Stimulated activated CD4-positive, alpha-beta T cell treated with anti-CD3 and anti-CD28 coated beads, Interleukin-4, amount 100 ng/mL, for 1 hour (primary cell): ENCODE measurements at regions not wholly inside any gene's neighbourhood (a gene's known extent, or its start where the extent isn't known, plus 50 kb on each side); places are given as distances from the start of the nearest gene placed in this dataset.

Source experiments
- DNase-seq: peaks from one replicate; pipeline ENCODE4 v3.0.0-alpha.2; 2020

DNA sequence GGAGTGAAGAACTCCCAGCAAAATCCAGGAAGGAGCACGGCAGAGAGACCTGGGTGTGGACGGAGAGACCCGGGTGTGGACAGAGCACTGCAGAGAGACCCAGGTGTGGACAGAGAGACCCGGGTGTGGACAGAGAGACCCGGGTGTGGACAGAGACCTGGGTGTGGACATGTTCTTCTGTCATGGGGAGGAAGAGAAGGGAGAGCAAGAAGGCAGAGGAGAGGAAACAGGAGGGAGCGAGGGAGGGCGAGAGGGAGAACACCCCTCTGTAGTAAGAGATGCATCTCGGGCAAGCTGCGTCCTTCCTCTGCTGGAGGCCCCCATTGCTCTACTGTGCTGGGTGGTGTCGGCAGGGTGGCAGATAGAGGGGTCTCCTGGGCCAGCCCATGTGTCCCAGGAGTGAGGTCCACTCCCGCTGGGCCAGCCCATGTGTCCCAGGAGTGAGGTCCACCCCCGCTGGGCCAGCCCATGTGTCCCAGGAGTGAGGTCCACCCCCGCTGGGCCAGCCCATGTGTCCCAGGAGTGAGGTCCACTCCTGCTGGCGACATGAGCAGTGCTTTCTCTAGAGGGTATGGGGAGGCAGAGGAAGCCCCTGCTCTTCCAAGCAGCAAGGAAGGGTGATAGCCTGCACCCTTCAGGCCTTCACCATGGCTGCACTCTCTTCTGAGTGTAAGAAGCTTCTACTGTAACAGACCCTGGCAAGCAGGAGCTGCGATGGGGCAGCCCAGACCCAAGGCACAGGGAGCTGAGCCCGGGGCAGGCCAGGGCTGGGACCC, 934.2 kb downstream of the BRD1 start:
- DNase-seq, result no peak

DNA sequence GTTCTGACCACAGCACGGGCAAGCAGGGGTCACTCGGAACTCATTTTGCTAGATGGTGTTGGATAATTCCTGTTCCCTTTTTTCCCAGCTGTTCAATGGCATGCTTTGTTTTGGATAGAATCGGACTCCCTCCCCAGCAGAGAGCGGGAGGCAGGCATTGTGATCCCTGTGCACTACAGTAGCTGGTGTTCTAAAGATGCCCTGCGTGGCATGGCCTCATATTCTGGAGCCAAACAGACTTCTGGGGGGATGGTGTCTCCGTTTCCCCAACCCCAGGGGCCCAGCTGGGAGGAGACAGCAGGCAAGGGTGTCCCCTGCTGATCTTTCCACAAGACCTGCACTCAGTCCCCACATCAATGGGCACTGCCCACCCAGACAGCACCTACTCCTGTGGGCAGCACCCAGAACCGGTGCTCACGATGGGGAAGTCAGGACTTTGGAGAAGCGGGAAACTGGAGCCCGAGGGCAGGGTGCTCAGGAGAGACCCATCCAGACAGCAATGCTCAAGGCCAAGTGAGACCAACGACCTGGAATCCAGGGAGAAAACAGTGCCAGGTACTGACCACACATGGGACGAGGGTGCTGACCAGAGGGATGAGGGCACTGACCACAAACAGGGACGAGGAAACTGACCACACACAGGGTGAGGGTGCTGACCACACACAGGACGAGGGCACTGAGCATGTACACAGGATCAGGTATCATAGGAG, 934.9 kb downstream of the BRD1 start:
- no peak for DNase-seq

DNA sequence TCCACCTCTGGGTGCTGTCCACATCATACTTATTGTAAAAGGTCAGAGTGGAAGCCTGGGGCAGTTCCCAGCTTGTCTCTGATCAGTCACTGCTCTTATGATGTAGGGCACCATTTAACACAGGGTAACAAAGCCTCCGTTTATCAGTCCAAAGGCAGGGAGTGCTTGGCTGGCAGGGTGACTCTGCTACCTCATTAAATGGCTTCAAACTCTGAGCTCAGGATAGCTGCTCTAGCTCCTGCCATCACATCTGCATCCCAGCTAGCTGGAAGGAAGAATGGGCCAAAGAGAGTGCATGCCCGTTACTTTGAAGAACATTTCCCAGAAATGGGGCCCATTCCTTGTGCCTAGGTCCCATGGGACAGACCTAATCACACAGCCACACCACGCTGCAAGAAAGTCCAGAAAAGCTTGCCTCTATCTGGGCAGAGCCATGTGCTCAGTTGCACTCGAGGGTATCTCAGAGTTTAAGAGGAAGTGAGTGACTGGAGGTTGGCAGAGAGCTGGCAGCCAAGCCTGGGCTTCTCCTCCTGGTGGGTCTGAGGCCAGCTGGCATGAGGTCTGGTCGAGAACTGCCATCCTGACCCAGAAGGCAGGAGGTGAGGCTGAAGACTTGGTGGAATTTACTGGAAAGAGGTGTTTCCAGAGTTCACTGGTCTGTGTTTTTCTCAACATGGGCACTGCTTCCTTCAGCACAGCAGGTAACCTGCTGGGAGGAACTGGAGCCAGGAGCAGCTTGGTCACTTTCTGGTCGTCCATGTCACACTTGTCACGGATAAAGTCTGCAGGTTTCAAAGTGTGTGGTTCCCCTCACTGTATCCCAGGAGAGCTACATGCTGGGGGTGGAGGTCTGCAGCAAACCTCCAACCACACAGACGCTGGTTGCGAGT, 935.7 kb downstream of the BRD1 start:
- DNase-seq, result no peak

DNA sequence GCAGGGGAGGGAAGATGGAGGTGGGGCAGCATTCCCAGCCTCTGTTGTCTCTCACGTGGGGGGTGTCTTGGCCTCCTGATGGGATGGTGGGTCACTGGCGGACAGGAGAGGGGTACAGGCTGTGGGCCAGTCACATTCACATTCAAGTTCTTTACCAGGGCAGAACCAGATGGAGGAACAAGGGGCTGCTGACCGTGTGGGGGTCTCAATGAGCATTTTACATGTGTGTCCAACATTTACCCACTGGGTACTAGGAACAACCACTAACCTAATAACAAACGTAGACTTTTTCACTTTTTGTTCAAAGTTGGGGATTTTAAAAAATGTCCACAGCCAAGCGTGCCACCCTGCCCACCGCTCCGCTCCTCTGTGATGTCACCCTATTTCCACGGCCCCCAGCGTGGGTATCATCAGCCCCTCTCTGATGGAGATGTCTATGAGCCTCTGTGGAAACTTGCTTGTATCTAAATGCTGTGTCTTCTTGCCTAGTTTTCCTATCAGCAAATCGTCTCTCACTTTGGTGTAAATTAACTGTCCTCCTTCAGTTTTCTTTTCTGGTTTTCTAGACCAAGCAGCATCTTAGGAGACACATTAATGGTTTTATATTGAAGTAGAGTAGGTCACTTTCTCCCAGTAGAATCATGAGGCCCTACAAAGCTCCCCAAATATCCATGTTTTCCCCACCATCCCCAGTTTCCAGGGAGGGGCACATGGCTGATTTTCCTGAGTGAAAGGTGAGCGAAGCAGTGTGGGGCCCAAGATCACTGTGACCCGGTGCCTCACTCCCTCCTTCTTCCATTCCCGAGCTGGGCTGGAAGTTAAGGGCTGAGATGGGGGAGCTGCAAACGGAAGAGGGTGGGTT, 936.7 kb downstream of the BRD1 start:
- DNase-seq, result no peak

DNA sequence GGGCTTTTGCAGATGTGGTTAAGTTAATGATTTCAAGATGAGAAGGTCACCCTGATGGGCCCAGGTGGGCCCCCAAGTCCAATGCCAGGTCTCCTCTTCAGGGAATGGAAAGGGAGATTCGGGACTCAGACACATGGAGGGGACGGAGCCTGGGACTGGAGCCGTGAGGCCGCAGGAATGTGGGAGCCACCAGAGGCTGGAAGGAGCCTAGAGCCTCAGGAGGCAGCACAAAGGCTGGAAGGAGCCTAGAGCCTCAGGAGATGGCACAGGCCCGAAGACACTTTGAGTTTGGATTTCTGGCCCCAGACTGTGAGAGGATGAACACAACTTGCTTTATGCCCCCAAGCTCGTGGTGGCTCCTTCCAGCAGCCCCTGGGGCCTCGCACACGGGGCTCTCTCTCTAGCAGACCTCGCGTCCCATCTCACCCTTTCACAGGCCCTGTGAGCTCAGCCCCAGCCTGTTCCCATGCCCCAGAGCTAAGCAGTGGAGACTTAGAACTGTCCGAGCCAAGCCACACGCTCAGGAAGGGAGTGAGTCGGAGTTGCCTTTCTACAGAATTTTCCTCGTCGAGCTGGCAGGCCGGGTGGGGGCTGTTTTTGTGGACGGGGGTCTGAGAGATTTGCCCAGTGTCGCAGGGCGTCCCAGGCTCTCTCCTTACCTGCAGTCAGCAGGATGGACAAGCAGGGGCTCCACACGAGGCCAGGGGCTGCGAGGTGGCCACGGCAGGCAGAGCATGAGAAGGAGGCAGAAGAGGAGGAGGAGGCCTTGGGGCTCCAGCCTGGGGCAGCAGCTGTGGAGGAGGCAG, 937.6 kb downstream of the BRD1 start:
- no peak for DNase-seq

DNA sequence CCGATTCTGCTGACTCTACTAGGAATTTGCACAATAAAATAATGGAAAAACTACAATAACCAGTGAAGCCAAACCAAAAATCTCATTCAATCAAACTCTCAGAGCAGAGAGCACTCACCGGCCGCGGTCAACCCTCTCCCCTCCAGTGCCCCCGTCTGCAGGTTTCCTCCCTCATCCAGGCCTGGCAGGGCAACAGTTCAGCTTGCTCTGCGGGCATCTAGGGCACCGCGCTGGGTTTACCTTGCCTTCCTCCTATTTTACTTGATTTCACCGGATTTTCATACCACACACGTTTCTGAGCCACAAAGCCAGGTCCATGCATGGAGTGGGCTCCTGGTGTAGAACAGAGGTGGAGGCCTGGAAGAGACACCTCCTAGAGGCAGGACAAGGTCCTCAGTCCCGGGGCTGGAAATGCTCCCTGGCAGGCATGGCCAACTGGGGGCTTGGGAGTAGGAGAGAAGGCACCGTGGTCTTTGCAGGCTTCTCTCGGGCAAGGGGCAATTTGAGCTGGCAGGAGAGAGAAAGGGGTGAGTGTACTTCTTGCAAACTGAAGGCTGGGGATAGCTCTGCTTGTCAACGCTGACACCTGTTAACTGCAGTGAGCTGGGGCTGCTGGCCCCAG, 938.4 kb downstream of the BRD1 start:
- no peak for DNase-seq

DNA sequence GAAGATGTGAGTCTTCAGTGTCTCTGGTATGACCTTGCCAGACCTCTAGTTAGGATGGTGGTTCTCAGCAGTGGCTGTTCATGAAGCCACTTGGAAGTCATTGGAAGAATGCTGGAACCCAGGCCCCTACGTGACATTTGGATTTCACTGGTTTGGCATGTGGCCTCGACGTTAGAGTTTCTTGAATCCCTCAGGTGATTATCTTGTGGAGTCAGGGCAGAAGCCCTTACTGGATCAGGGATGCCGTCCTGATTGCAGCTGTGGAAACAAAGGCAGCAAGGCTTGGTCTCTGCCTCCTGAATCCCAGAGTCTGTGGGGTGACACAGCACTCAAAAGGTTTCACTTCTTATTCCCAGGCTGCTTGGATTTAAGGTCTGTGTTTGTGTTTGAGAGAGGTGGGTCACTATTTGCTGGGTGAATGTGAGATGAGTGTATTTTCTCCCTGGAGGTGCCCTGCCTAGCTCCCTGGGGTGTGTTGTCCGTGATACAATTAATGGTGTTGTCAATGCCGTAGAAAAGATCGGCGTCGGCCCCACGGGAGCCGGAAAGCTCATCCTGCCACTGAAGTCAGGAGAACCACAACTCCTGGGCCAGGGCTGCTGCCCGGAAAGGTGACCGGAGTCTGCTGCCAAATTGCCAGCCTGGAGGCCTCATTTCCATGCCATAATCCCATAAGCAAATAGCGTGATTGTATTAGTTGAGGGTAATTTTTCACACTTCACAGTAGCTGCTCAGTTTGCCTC, 939.0 kb downstream of the BRD1 start:
- DNase-seq, result no peak

DNA sequence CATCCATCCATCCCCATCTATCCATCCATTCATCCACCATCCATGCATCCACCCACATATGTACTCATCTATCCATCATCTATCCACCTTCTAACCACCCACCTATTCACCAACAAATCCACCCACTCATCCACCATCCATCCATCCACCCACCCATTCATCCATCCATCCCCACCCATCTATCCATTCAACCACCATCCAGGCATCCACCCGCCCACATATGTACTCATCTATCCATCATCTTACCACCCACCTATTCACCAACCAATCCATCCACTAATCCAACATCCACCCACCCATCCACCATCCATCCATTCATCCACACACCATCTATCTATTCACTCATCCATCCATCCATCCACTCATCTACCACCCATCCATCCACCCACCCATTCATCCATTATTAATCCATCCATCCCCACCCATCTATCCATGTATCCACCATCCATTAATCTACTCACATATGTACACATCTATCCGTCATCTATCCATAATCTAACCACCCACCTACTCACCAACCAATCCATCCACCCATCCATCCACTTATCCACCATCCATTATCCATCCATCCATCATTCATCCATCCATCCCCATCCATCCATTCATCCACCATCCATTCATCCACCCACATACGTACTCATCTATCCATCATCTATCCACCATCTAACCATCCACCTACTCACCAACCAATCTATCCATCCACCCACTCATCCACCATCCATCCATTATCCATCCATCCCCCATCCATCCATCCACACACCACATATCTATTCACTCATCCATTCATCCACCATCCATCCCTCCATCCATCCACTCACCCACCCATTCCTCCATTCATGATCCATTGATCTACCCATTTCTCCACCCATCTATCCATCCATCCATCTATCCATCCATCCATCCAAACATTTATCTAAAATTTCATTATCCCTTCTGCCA, 940.0 kb downstream of the BRD1 start:
- DNase-seq, result no peak

DNA sequence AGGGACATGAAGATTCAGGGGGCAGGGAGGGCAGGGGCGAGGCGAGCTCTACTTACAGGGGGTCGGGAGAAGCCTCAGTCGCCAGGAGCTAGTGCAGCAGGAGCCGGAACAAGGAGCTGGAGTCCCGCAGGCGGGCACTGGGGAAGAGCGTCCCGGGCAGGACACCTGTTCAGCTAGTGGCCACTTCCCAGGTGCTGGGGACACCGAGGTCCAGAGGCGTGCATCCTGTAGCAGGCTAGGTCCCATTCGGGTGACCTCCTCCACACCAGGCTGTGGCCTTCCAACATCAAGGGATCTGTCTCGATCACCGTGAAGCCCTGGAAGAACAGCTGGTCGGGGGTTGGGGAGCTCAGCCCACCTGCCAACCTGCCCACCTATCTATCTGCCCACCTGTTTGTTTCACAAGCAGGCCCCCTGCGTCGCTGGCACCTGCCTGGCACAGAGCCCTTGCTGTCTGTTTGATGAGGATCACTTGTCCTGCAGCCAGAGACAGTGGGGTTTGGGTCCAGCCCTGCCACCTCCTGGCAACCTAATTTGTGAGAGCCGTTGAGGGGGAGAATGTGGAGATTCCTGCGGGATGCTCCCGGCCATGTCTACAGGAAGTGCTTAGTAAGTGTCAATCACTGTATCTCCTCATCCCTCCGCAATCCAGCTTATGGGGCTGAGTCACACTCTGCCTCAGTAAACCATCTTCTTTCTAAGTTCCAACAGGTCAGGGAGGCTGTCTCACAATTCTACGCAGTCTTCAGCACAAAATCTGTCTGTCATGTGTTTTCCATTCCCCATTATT, 940.9 kb downstream of the BRD1 start:
- no peak for DNase-seq

DNA sequence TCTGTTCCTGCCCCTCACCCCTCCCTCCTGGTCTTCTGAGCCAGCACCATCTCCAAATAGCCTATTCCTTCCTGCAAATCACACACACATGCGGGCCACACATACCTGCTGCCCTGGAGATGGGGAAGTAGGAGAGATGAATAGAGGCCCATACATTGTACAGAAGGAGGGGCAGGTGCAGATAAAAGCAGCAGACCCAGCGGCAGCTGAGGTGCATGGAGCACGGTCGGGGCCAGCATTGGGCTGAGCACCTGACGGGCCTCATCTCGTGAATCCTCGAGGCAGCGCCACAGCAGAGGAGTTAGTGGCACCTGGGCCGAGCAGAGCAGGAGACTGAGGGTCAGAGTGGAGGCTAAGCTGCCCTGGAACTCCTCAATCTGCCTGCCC, 941.8 kb downstream of the BRD1 start:
- DNase-seq, result no peak

DNA sequence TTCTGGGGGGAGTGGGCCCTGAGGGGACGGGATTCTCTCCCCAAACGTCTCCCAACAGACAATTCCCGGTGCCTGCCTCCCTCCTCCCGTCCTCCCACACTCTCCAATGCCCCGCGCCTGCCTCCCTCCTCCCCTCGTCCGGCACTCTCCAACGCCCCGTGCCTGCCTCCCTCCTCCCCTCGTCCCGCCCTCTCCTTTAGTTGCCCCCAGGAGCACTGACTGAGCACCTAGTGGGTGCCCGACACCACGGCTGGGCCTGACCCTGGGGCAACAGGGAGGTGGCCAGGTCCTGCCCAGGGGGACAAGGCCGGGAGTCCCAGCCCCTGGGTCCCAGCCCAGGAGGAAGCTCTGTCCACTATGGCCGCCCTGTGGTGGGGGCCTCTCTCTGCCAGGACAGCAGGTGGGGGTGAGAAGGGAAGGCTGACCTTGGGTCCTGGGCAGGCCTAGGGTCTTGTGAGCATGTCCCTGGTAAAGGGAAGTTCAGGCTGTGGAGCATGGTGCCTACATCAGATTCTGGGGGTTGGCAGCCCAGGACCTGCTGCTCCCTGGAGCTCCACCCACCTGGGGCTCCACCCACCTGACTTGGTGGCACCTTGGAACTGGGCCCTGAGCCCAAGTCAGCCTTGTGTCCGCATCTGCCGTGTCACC, 942.3 kb downstream of the BRD1 start:
- DNase-seq, result no peak

DNA sequence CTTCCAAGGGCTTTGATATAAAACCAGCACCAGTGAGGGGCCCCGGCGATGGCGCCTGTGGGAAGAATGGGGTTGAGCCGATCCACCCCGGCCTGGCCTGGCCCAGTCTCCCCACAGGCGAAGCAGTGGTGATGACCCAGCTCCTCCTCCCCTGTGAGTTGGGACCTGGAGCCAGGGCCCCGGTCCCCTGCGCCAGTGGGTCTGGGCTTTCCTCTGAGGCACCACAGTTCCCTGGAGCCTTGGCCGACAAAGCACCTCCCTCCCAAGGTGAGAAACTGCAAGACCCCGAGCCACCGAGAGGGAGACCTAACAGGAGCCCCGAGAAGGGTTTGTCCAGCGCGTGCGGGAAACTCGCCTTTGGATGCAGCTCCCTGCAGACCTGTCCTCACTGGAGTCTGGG, 942.9 kb downstream of the BRD1 start:
- no peak for DNase-seq

DNA sequence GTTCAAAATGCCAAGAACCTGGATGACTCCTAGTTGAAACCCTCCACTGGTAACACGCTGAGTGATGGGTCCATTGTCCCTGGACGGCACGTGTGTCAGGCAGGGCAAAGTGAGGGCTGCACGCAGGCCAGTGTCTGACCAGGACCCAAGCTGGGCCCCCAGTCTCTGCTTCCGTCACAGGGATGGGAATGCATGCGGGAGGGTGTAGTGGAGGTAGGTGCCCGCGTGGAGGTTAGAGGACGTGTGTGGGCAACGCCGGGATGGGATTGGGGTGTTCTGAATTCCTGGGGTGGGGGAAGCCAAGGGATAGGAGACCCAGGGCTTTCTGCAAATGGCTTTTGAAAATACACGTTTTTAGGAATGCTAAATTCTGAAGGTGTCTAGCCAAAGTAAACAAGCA, 943.3 kb downstream of the BRD1 start:
- no peak for DNase-seq

DNA sequence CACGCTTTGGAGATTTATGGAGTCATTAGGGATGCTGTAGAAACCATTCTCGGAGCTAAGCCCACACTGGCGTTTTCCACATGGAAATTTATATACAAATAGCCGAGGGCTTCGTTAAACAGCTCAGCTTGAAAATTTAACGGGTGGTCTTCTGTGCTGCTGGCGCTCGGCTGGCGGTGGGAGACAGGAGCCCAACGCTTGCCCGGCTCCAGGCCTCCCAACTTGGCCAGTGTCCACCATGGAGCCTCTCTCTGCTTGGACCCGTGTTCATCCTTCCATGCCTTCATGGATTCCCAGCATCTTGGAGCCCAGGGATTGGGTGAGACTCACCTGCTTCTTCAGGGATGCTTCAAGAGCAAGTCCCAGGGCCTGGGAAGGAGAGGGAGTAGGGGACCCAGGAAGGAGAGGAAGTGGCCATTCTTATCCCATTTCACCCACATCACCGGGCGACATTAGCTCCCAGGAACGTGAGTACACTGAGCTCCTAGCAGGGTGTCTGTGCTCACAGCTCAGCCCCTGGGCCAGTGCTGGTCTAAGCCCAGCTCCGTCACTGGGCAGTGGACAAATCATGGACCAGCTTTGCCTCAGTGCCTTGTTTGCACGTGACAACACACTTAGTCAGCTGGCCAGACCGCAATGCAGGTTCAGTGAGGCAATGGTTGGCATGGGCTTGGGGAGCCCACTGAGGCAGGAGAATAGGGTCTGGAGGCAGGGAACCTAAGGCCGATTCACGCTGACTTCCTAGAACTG, 944.3 kb downstream of the BRD1 start:
- no peak for DNase-seq

DNA sequence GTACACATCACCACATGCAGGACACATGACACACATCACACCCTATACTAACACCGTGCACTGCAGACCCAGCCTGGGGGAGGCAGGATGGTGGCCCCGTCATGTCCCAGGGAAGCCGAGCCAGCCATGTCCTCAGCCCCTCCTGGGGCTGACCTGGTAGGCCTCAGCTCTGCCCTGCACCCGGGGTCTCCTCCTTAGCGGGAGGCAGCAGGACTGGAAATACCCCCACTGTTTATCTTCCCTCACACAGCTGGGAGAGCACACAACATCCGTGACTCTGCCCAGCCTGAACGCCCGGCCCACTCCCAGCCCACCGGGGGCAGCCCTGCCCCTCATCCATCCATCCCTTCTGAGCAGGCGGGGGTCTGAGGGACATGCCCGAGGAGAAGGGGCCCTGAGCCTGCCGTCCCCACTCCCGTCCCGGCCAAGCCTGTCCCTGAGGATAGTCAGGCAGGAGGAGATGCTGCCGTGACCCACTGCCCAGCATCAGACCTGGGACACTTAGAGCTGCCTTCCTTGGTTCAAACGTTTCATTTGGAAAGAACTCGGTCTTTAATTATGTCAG, 945.0 kb downstream of the BRD1 start:
- DNase-seq, result no peak

DNA sequence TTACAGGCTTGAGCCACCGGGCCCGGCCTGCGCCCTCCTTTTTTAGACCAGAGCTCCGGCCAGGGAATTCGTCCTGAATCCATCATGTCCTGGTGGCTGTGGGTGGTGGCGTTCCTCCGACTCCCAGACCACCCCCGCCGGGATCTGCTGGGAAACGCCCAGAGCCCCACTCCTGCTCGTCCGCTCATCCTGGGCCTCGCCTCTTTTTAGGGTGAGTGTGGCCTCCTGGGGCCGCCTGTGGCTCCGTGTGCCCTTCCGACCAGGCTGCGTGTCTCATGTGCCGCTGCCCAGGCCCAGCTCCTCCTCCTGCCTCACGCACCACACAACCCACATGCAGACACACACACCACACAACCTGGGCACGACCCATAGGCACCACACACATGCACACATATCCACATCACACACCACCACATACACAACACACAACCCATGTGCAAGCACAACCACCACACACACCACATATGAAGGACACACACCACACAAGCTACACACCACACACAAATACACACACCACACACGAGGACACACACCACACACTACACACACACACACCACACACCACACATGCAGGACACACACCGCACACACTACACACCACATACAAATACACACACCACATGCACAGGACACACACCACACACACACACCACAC, 946.2 kb downstream of the BRD1 start:
- DNase-seq, result no peak
